Immature natural killer cell (primary cell): ENCODE measurements at regions not wholly inside any gene's neighbourhood (a gene's known extent, or its start where the extent isn't known, plus 50 kb on each side); places are given as distances from the start of the nearest gene placed in this dataset.

Experiments
- DNase-seq, 3 donors: peaks; one replicate each; pipeline ENCODE4 v3.0.0; 2022; ENCODE audit warnings: mixed read lengths in 1 of 3
- H3K27ac Mint-ChIP-seq, 6 donors: one replicate each; pipeline ENCODE4 v1.8.0; 2020; ENCODE audit warnings: mixed read lengths in 6 of 6, mild to moderate bottlenecking in 5 of 6, inconsistent platforms in 4 of 6, moderate library complexity in 3 of 6
- H3K27me3 Mint-ChIP-seq, 3 donors: one replicate each; pipeline ENCODE4 v1.8.0; 2020 to 2021; ENCODE audit warnings: low read depth in 3 of 3, mild to moderate bottlenecking in 3 of 3, mixed read lengths in 3 of 3, moderate library complexity in 3 of 3, inconsistent platforms in 1 of 3
- H3K36me3 Mint-ChIP-seq, 3 donors: one replicate each; pipeline ENCODE4 v1.8.0; 2020; ENCODE audit warnings: mixed read lengths in 3 of 3, inconsistent platforms in 2 of 3, mild to moderate bottlenecking in 2 of 3
- H3K4me1 Mint-ChIP-seq, 2 donors: one replicate each; pipeline ENCODE4 v1.8.0; 2020; ENCODE audit warnings: inconsistent platforms in 2 of 2, mild to moderate bottlenecking in 2 of 2, mixed read lengths in 2 of 2, moderate library complexity in 1 of 2
- H3K4me3 Mint-ChIP-seq, 5 donors: one replicate each; pipeline ENCODE4 v1.8.0; 2020; ENCODE audit warnings: mild to moderate bottlenecking in 5 of 5, mixed read lengths in 5 of 5, inconsistent platforms in 3 of 5, moderate library complexity in 3 of 5
- H3K9me3 Mint-ChIP-seq, 6 donors: one replicate each; pipeline ENCODE4 v1.8.0; 2020; ENCODE audit warnings: mild to moderate bottlenecking in 6 of 6, mixed read lengths in 6 of 6, inconsistent platforms in 4 of 6, moderate library complexity in 3 of 6

DNA sequence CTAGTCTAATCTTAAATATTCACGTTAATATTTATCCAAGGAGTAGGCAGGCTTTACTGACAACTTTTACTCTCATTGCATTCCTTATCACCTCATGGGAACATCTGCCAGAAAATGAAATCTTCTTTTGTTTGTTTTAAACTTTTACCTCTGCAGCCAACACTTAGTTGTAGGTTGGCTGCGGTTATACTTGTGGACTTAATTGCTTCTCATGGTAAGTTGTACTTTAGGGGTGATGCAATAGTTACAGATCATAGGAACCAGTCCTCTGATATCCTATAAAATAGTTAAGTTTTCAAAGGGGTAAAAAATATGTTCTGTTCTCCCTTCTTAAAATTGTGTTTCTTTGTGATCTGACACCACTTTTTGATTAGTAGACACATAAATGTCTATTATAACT lies 321.9 kb downstream of the ZPLD1 start:
- Mint-ChIP-seq H3K27me3 (peaks cover 0 to 4% (median 0%) of the 10 kb centered on the region in 3 donors), H3K36me3 (no peaks in the 10 kb centered on the region), H3K27ac (no peak overlapping the region), H3K4me1 (no peaks in the 10 kb centered on the region), H3K4me3 (no peak overlapping the region), H3K9me3 (peaks cover 0 to 7% (median 0%) of the 10 kb centered on the region in 6 donors)
- no peak for DNase-seq

GRCh38 chr3:102757950-102758349 lies 323.1 kb downstream of the ZPLD1 start:
- DNase-seq: no peak
- Mint-ChIP-seq H3K36me3 (no peaks in the 10 kb centered on the region), H3K27me3 (peaks cover 0 to 2% (median 2%) of the 10 kb centered on the region in 3 donors), H3K27ac (no peak overlapping the region), H3K4me3 (no peak overlapping the region), H3K4me1 (no peaks in the 10 kb centered on the region), H3K9me3 (peaks cover 0 to 7% (median 0%) of the 10 kb centered on the region in 6 donors)

DNA sequence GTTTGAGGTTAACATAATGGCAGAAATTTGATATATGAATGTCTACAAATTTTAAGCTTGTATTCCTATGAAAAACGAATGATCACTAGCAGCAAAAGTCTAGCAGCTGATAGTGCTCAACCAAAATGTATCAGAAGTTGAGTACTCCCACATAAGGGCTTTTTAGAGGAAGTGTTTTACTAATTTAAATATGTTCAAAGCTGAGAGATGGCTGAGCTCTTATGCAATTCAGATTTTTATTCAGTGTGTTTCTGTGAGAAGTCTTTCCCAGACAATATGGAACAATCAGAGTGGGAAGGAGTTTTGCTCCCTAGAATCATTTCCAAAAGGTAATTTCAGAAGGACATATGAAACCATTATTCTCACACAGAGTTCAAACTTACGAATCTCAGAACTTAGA lies 327.0 kb downstream of the ZPLD1 start:
- Mint-ChIP-seq H3K4me1 (no peaks in the 10 kb centered on the region), H3K4me3 (no peak overlapping the region), H3K27ac (no peak overlapping the region), H3K36me3 (no peaks in the 10 kb centered on the region), H3K9me3 (peaks cover 0 to 7% (median 0%) of the 10 kb centered on the region in 6 donors), H3K27me3 (peaks cover 0 to 2% (median 2%) of the 10 kb centered on the region in 3 donors)
- no peak for DNase-seq

- Mint-ChIP-seq H3K36me3 (no peaks in the 10 kb centered on the region), H3K4me3 (no peak overlapping the region), H3K27ac (no peak overlapping the region), H3K4me1 (no peaks in the 10 kb centered on the region), H3K9me3 (peaks cover 0 to 5% (median 0%) of the 10 kb centered on the region in 6 donors), H3K27me3 (no peaks in the 10 kb centered on the region)
- DNase-seq: no peak
Measured at GRCh38 chr3:102790747-102791325, 356.0 kb downstream of the ZPLD1 start.

- Mint-ChIP-seq H3K4me1 (no peaks in the 10 kb centered on the region), H3K27ac (no peak overlapping the region), H3K4me3 (no peak overlapping the region), H3K27me3 (no peaks in the 10 kb centered on the region), H3K9me3 (peaks cover 0 to 5% (median 0%) of the 10 kb centered on the region in 6 donors), H3K36me3 (no peaks in the 10 kb centered on the region)
- no peak for DNase-seq
Measured at GRCh38 chr3:102791641-102792589, 357.1 kb downstream of the ZPLD1 start.

GRCh38 chr3:102796804-102797203 lies 362.0 kb downstream of the ZPLD1 start:
- no peaks in the 10 kb centered on the region for H3K36me3 Mint-ChIP-seq
- DNase-seq: no peak
- no peaks in the 10 kb centered on the region for H3K4me1 Mint-ChIP-seq
- peaks cover 0 to 9% (median 0%) of the 10 kb centered on the region in 6 donors for H3K9me3 Mint-ChIP-seq
- H3K27ac Mint-ChIP-seq: no peak overlapping the region
- no peak overlapping the region for H3K4me3 Mint-ChIP-seq
- H3K27me3 Mint-ChIP-seq: no peaks in the 10 kb centered on the region

DNA sequence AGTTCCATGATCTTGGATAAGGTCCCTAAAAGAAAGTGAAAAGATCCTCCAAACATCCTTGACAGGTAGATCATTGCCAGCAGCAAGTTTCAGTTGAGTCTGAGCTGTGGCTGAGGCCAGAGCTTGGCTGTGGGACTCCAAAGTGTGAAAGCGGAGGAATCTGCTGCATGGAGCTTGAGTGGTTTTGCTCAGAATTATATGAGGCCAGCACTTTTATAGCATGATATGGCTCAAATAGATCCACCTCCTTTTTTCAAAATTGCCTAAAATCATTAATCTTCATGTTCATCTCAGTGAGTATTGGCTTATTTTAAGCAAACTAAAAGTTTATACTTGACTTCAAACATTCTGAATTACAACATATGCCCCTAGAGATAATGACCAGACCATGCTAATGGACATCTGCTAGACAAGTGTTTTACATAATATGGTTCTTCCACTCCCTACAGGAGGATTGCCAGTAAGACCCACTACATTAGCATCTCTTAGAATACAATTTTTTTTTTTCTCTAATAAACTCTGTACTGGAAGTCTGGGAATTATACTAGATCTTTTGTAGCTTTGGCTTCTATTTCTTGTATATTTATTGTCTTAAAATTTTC lies 368.1 kb downstream of the ZPLD1 start:
- H3K36me3 Mint-ChIP-seq: no peaks in the 10 kb centered on the region
- no peaks in the 10 kb centered on the region for H3K27me3 Mint-ChIP-seq
- H3K27ac Mint-ChIP-seq: no peak overlapping the region
- DNase-seq: no peak
- peaks cover 0 to 9% (median 0%) of the 10 kb centered on the region in 6 donors for H3K9me3 Mint-ChIP-seq
- no peaks in the 10 kb centered on the region for H3K4me1 Mint-ChIP-seq
- no peak overlapping the region for H3K4me3 Mint-ChIP-seq

DNA sequence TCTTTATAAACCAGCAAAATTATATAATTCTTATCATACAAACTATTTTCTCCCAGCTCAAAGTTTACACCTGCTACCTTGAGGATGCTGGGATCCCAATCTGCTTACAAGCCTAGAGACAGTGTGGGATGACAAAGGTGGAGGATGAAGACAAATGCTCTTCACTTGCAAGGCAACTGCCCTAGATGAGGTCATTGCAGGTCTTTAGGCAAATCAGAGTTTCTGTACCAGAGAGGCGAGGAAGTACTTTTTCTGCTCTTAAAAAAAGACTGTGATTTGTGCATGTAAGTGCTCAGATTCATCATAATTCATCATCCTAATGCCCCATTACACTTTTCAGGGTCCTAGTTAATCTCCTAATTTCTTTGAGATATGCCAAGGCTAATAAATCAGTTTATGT lies 376.1 kb downstream of the ZPLD1 start:
- DNase-seq: no peak
- Mint-ChIP-seq H3K4me1 (no peaks in the 10 kb centered on the region), H3K36me3 (no peaks in the 10 kb centered on the region), H3K27ac (no peak overlapping the region), H3K27me3 (no peaks in the 10 kb centered on the region), H3K4me3 (no peak overlapping the region), H3K9me3 (no peaks in the 10 kb centered on the region)

DNA sequence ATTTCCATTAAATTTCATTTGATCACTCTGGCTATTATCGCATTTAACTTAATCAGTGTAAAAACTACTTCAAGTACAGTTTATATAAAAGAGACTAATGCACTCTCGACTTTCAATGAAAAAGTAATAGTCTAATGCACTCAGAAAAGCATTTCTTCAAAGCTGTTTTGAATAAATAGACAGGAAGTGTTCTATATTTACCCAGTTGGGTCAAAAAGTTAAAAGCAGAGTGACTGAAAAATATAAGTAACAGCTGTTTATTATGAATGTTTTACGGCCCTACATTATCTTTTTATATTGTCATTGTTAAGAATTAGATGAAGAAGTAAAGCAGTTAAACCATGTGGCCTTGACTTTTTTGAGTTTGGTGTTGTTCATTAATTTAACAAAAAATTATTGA lies 391.8 kb downstream of the ZPLD1 start:
- Mint-ChIP-seq H3K4me3 (peak overlapping the region in 3 of 5 donors; percentile 46 to 75 (median 66)), H3K27ac (no peak overlapping the region), H3K27me3 (peaks cover 0 to 4% (median 2%) of the 10 kb centered on the region in 3 donors), H3K9me3 (peaks cover 0 to 13% (median 5%) of the 10 kb centered on the region in 6 donors), H3K4me1 (peaks cover 18 to 22% of the 10 kb centered on the region in 2 donors), H3K36me3 (peaks cover 0 to 6% (median 0%) of the 10 kb centered on the region in 3 donors)
- no peak for DNase-seq

GRCh38 chr3:102827386-102827785 lies 392.6 kb downstream of the ZPLD1 start:
- H3K4me3 Mint-ChIP-seq: peak overlapping the region; percentile 46 to 75 (median 63)
- H3K36me3 Mint-ChIP-seq: peaks cover 0 to 6% (median 0%) of the 10 kb centered on the region in 3 donors
- H3K27ac Mint-ChIP-seq: no peak overlapping the region
- H3K4me1 Mint-ChIP-seq: peaks cover 18 to 22% of the 10 kb centered on the region in 2 donors
- H3K9me3 Mint-ChIP-seq: peaks cover 0 to 13% (median 5%) of the 10 kb centered on the region in 6 donors
- DNase-seq: peak; percentile 12 to 53 (median 19)
- H3K27me3 Mint-ChIP-seq: peaks cover 0 to 4% (median 0%) of the 10 kb centered on the region in 3 donors

DNA sequence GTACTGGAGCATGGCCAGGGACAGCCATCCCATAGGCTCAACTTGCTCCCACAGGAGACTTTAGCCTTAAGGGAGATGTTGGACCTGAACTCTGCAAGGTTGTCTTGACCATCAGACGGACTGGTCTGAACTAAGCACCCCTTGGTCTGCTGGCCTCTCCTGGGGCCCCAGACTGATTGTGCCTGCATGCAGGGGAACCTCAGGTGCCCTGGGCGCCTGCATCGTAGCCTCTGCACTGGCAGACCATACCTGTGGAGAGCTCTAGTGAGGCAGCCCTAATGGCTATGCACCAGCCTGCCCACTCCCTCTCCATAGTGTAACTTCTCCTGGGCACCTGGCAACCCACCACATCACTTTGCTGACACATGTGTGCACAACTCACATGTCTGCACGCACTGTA lies 395.6 kb downstream of the ZPLD1 start:
- Mint-ChIP-seq H3K9me3 (peaks cover 0 to 11% (median 0%) of the 10 kb centered on the region in 6 donors), H3K4me1 (peaks cover 18 to 22% of the 10 kb centered on the region in 2 donors), H3K27me3 (peaks cover 0 to 4% (median 0%) of the 10 kb centered on the region in 3 donors), H3K27ac (no peak overlapping the region), H3K4me3 (no peak overlapping the region), H3K36me3 (no peaks in the 10 kb centered on the region)
- no peak for DNase-seq

DNA sequence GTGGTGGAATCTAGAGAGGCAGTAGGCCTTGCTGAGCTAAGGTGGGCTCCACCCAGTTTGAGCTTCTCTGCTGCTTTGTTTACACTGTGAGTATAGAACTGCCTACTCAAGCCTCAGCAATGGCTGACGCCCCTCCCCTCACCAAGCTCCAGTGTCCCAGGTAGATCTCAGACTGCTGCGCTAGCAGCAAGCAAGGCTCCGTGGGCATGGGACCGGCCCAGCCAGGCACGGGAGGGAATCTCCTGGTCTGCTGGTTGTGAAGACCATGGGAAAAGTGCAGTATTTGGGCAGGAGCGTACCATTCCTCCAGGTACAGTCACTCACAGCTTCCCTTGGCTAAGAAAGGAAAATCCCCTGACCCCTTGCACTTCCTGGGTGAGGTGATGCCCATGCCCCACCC lies 407.1 kb downstream of the ZPLD1 start:
- H3K4me1 Mint-ChIP-seq: no peaks in the 10 kb centered on the region
- no peak for DNase-seq
- peaks cover 0 to 30% (median 1%) of the 10 kb centered on the region in 6 donors for H3K9me3 Mint-ChIP-seq
- peaks cover 0 to 2% (median 2%) of the 10 kb centered on the region in 3 donors for H3K27me3 Mint-ChIP-seq
- no peak overlapping the region for H3K27ac Mint-ChIP-seq
- H3K36me3 Mint-ChIP-seq: peaks cover 0 to 5% (median 0%) of the 10 kb centered on the region in 3 donors
- H3K4me3 Mint-ChIP-seq: no peak overlapping the region

DNA sequence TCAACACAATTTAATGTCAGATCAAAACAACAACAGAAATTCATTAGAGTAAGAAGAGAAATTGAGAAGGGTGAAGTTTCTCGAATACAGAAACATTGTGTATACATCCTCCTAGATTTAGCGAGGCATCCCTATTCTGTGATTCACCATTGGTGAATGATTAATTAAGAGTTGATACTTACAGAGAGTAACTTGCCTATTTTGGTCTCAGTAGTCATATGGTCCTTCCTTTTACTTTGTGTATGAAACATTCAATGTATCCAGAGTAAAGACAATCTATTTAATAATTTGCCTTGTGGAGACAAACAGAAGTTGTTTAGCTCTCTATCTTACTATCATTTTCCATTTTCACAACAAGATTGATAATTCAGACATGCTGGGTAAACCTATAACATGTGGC lies 432.0 kb downstream of the ZPLD1 start:
- Mint-ChIP-seq H3K4me1 (no peaks in the 10 kb centered on the region), H3K36me3 (no peaks in the 10 kb centered on the region), H3K27ac (no peak overlapping the region), H3K4me3 (no peak overlapping the region), H3K27me3 (peaks cover 0 to 2% (median 0%) of the 10 kb centered on the region in 3 donors), H3K9me3 (no peaks in the 10 kb centered on the region)
- no peak for DNase-seq

DNA sequence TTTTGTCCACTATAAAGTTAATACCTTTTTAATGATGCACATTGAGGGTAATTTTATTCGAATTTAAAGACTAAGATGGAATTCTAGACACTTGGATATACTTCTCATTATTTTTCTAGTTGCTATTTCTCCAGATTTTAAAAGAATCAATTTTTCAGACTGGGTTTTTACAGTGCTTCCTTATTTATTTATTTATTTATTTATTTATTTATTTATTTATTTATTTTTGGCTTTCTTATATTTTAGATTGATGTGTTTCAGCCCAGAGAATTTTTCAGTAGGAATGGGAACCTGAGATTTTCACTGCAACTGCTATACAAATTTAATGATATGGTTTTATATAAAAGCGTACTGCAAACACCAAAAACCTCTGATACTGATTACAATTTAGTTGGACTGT lies 448.7 kb downstream of the ZPLD1 start:
- no peak for DNase-seq
- Mint-ChIP-seq H3K36me3 (no peaks in the 10 kb centered on the region), H3K9me3 (peaks cover 0 to 4% (median 0%) of the 10 kb centered on the region in 6 donors), H3K27ac (no peak overlapping the region), H3K27me3 (peaks cover 0 to 4% (median 3%) of the 10 kb centered on the region in 3 donors), H3K4me1 (no peaks in the 10 kb centered on the region), H3K4me3 (no peak overlapping the region)
